Activated CD4-positive, alpha-beta T cell treated with anti-CD3 and anti-CD28 coated beads, Interleukin-2, amount 10 ng/mL, durations not matched to agents 7 days and 5 days (primary cell): ENCODE measurements at regions not wholly inside any gene's neighbourhood (a gene's known extent, or its start where the extent isn't known, plus 50 kb on each side); places are given as distances from the start of the nearest gene placed in this dataset.
"Not testable (repeated sequence)": the region's sequence is repeated elsewhere in the genome, so short reads cannot be mapped to it uniquely, and the experiment has no call there.

Experiments
- CTCF ChIA-PET: fragments of 350-600 bp; sonication (Branson Sonifier 250); formaldehyde crosslinking; loops from one replicate; lab custom pipeline; 2021; ENCODE audit warnings: antibody characterized with exemption; lab: Charles Lee
- POLR2A ChIA-PET: fragments of 350-600 bp; sonication (Branson Sonifier 250); formaldehyde crosslinking; loops from one replicate; lab custom pipeline; 2021; ENCODE audit warnings: antibody characterized with exemption; lab: Charles Lee
- DNase-seq: peaks from one replicate; pipeline ENCODE4 v3.0.0-alpha.2; 2020
- H3K27ac Mint-ChIP-seq: one replicate; pipeline ENCODE4 v1.8.0; 2021; ENCODE audit warnings: mild to moderate bottlenecking, moderate library complexity, mixed read lengths
- H3K27me3 Mint-ChIP-seq: one replicate; pipeline ENCODE4 v1.8.0; 2021; ENCODE audit warnings: mixed read lengths
- H3K36me3 Mint-ChIP-seq: one replicate; pipeline ENCODE4 v1.8.0; 2021; ENCODE audit warnings: low read depth, mixed read lengths
- H3K4me1 Mint-ChIP-seq: one replicate; pipeline ENCODE4 v1.8.0; 2021; ENCODE audit warnings: mixed read lengths
- H3K4me3 Mint-ChIP-seq: one replicate; pipeline ENCODE4 v1.8.0; 2021; ENCODE audit warnings: mild to moderate bottlenecking, moderate library complexity, mixed read lengths
- H3K9me3 Mint-ChIP-seq: one replicate; pipeline ENCODE4 v1.8.0; 2021; ENCODE audit warnings: mixed read lengths

GRCh38 chr16:33731167-33731566 is 271.8 kb downstream of the TP53TG3F start:
- H3K4me1 Mint-ChIP-seq, DNase-seq, H3K9me3 Mint-ChIP-seq, H3K36me3 Mint-ChIP-seq, H3K27ac Mint-ChIP-seq, CTCF ChIA-PET, H3K27me3 Mint-ChIP-seq, POLR2A ChIA-PET, H3K4me3 Mint-ChIP-seq: not testable (repeated sequence)

DNA sequence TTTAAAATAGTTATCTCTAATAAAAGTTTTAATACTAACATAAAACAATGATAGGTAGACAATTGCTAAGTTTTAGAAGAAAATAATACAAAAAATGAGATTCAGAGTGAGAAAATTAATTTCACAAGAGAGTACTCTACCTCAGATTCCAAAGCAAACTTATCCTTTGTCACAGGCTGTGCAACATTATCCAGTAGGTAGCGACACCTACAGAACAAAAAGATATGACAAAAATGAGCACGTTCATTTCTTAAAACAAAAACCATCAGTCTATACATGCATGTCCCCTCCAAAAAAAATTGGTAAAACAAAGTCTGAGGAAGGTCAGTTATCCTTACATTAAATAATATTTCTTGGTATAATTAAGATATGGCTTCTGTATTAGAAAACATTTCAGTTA is 275.2 kb downstream of the TP53TG3F start:
- POLR2A ChIA-PET, H3K36me3 Mint-ChIP-seq, CTCF ChIA-PET: not testable (repeated sequence)

GRCh38 chr16:33766869-33767765 is 307.7 kb downstream of the TP53TG3F start:
- CTCF ChIA-PET, H3K9me3 Mint-ChIP-seq, POLR2A ChIA-PET, H3K4me1 Mint-ChIP-seq, H3K4me3 Mint-ChIP-seq, H3K36me3 Mint-ChIP-seq, H3K27ac Mint-ChIP-seq, H3K27me3 Mint-ChIP-seq, DNase-seq: not testable (repeated sequence)

More for the DNA sequence above, 275.2 kb downstream of the TP53TG3F start:
- H3K4me1 Mint-ChIP-seq, H3K4me3 Mint-ChIP-seq, DNase-seq, H3K9me3 Mint-ChIP-seq, H3K27ac Mint-ChIP-seq, H3K27me3 Mint-ChIP-seq: not testable (repeated sequence)

DNA sequence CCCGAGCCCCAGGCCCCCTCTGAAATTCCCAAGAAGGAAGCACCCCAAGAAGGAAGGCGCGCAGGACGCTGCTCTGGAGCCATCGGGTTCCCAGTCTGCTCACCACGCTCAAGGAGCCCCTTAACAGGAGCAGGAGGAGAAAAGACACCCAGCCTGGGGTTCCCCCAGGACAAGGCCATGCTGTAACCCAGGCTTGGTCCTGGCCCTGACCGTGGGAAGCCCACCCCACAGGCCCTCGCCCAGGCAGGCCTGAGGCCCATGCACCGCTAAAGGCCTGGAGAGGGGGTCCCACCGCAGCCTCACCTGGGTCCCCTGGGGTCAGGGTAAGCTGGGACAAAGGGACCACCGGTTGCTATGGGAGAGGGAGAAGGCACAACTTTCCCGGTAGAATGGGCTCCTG is 309.3 kb downstream of the TP53TG3F start:
- H3K9me3 Mint-ChIP-seq, POLR2A ChIA-PET, H3K27me3 Mint-ChIP-seq, DNase-seq, H3K4me1 Mint-ChIP-seq, CTCF ChIA-PET, H3K27ac Mint-ChIP-seq, H3K4me3 Mint-ChIP-seq, H3K36me3 Mint-ChIP-seq: not testable (repeated sequence)

GRCh38 chr16:33769180-33769846 is 309.9 kb downstream of the TP53TG3F start:
- H3K27me3 Mint-ChIP-seq, DNase-seq, H3K4me3 Mint-ChIP-seq, H3K27ac Mint-ChIP-seq, H3K9me3 Mint-ChIP-seq, H3K4me1 Mint-ChIP-seq, H3K36me3 Mint-ChIP-seq, CTCF ChIA-PET, POLR2A ChIA-PET: not testable (repeated sequence)

GRCh38 chr16:33770478-33770877 is 311.1 kb downstream of the TP53TG3F start:
- H3K9me3 Mint-ChIP-seq, H3K27ac Mint-ChIP-seq, H3K4me1 Mint-ChIP-seq, POLR2A ChIA-PET, H3K4me3 Mint-ChIP-seq, H3K36me3 Mint-ChIP-seq, DNase-seq, H3K27me3 Mint-ChIP-seq, CTCF ChIA-PET: not testable (repeated sequence)

DNA sequence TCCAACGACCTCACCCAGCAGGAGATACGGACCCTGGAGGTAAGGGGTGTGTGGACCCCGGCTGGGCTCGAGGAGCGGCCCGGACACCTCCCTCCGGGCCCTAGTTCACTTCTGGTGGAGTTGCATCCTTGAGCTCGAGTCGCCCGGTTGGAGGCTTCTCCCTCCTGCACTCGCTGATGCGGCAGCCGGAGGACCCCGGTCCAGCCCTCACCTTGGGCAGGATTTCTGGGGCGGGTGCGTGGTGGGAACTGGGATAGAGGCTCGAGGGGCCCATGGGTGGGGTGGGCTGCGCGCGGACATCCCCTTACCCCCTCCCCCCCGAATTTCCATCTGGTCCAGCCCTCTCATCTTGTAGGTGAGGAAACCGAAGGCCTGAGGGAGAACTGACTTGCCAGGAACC is 311.8 kb downstream of the TP53TG3F start:
- H3K9me3 Mint-ChIP-seq, POLR2A ChIA-PET, H3K4me3 Mint-ChIP-seq: not testable (repeated sequence)

GRCh38 chr16:33773966-33774365 is 314.6 kb downstream of the TP53TG3F start:
- H3K36me3 Mint-ChIP-seq, DNase-seq, H3K4me3 Mint-ChIP-seq, H3K27me3 Mint-ChIP-seq, CTCF ChIA-PET, POLR2A ChIA-PET, H3K4me1 Mint-ChIP-seq, H3K9me3 Mint-ChIP-seq, H3K27ac Mint-ChIP-seq: not testable (repeated sequence)

More for the DNA sequence above, 311.8 kb downstream of the TP53TG3F start:
- H3K4me1 Mint-ChIP-seq, H3K36me3 Mint-ChIP-seq, H3K27me3 Mint-ChIP-seq, DNase-seq, H3K27ac Mint-ChIP-seq: not testable (repeated sequence)
- CTCF ChIA-PET = interaction anchor here (0.6 kb wide), 1 partner anchor 30 kb away, joined by 3 read pairs; no protein-coding TSS in a partner anchor

DNA sequence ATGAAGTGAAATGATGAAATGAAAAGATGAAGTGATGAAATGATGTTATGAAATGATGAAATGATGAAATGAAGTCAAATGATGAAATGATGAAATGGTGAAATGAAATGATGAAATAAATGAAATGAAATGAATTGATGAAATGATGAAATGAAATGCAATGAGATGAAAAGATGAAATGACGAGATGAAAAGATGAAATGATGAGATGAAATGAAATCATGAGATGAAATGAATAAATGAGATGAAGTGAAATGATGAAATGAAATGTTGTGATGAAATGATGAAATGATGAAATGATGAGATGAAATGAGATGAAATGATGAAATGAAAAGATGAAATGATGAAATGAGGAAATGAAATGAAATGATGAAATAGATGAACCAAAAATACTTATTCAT is 315.3 kb downstream of the TP53TG3F start:
- H3K36me3 Mint-ChIP-seq, H3K4me3 Mint-ChIP-seq, H3K27ac Mint-ChIP-seq, CTCF ChIA-PET, POLR2A ChIA-PET, H3K9me3 Mint-ChIP-seq, H3K4me1 Mint-ChIP-seq, H3K27me3 Mint-ChIP-seq, DNase-seq: not testable (repeated sequence)

- H3K27ac Mint-ChIP-seq, H3K4me3 Mint-ChIP-seq, CTCF ChIA-PET, H3K36me3 Mint-ChIP-seq, H3K4me1 Mint-ChIP-seq, DNase-seq, POLR2A ChIA-PET, H3K27me3 Mint-ChIP-seq, H3K9me3 Mint-ChIP-seq: not testable (repeated sequence)
Measured at GRCh38 chr16:33816328-33816944, 357.0 kb downstream of the TP53TG3F start.

GRCh38 chr16:33824736-33825135 is 365.3 kb downstream of the TP53TG3F start:
- H3K4me1 Mint-ChIP-seq, CTCF ChIA-PET: not testable (repeated sequence)

GRCh38 chr16:33827522-33827921 is 368.1 kb downstream of the TP53TG3F start:
- H3K4me1 Mint-ChIP-seq, H3K27me3 Mint-ChIP-seq, H3K9me3 Mint-ChIP-seq, H3K27ac Mint-ChIP-seq, H3K4me3 Mint-ChIP-seq, POLR2A ChIA-PET, CTCF ChIA-PET, DNase-seq, H3K36me3 Mint-ChIP-seq: not testable (repeated sequence)

More at GRCh38 chr16:33824736-33825135, 365.3 kb downstream of the TP53TG3F start:
- DNase-seq, H3K27ac Mint-ChIP-seq, H3K9me3 Mint-ChIP-seq, H3K27me3 Mint-ChIP-seq, POLR2A ChIA-PET, H3K36me3 Mint-ChIP-seq, H3K4me3 Mint-ChIP-seq: not testable (repeated sequence)

DNA sequence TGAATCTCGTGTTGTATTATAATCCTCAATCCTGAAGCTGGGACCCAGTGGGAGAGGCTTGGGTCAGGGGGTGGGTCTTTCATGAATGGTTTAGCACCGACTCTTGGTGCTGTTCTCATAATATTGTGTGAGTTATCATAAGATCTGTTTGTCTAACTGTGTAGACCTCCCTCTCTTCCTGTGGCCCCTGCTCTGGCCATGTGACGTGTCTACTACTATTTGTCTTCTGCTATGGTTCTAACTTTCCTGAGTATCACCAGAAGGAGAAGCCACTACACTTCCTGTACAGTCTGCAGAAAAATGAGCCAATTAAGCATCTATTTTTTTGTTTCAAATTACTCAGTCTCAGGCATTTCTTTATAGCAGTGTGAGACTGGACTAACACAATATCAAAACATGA is 379.7 kb downstream of the TP53TG3F start:
- H3K36me3 Mint-ChIP-seq, H3K4me1 Mint-ChIP-seq, H3K27me3 Mint-ChIP-seq, H3K27ac Mint-ChIP-seq, H3K9me3 Mint-ChIP-seq, DNase-seq, H3K4me3 Mint-ChIP-seq, CTCF ChIA-PET, POLR2A ChIA-PET: not testable (repeated sequence)
